Uterus (tissue), 3 donors: ENCODE measurements at regions not wholly inside any gene's neighbourhood (a gene's known extent, or its start where the extent isn't known, plus 50 kb on each side); places are given as distances from the start of the nearest gene placed in this dataset.

Experiments
- DNase-seq, 2 donors: peaks; one replicate each; pipeline ENCODE4 v3.0.0-alpha.2; 2019 to 2020
- H3K27ac ChIP-seq, 2 donors: fragments of 200-600 bp; sonication (generic); 1 replicate in 1 of 2; 2 replicates in 1 of 2; pipeline ENCODE4 v1.5.1; 2016 to 2018
- H3K27me3 ChIP-seq, 2 donors: fragments of 200-600 bp; sonication (generic); one replicate each; pipeline ENCODE4 v1.5.1; 2018 to 2019; ENCODE audit warnings: control low read depth in 1 of 2
- H3K36me3 ChIP-seq, 2 donors: fragments of 200-600 bp; sonication (generic); one replicate each; pipeline ENCODE4 v1.5.1; 2019; ENCODE audit warnings: control low read depth in 1 of 2
- H3K4me1 ChIP-seq, 2 donors: fragments of 200-600 bp; sonication (generic); one replicate each; pipeline ENCODE4 v1.5.1; 2018 to 2019; ENCODE audit warnings: control low read depth in 1 of 2
- H3K4me3 ChIP-seq, 2 donors: fragments of 200-600 bp; sonication (generic); 1 replicate in 1 of 2; 2 replicates in 1 of 2; pipeline ENCODE4 v1.5.1; 2018 to 2019; ENCODE audit warnings: mild to moderate bottlenecking in 1 of 2
- H3K9me3 ChIP-seq, 2 donors: fragments of 200-600 bp; sonication (generic); one replicate each; pipeline ENCODE4 v1.5.1; 2019; ENCODE audit warnings: control low read depth in 1 of 2
- CTCF ChIP-seq, 4 experiments: fragments of 200-600 bp in 2 of 4; fragments of 450-650 bp in 2 of 4; sonication (generic) in 2 of 4; IDR thresholded peaks; one replicate each; pipeline ENCODE4 v1.5.1; 2016 to 2019; ENCODE audit warnings: antibody characterized with exemption in 4 of 4, mild to moderate bottlenecking in 2 of 4, moderate library complexity in 1 of 4
- POLR2A ChIP-seq, 2 donors: fragments of 450-650 bp; IDR thresholded peaks; one replicate each; pipeline ENCODE4 v1.6.1; 2016; ENCODE audit warnings: antibody characterized with exemption in 2 of 2, mild to moderate bottlenecking in 1 of 2, moderate library complexity in 1 of 2
- intact Hi-C: fragments of 100-400 bp; cut with DNase I; formaldehyde crosslinking; loops from one replicate; pipeline ENCODE4 v1.15.1; 2023; ENCODE audit warnings: low total_unique reads
- donor health status: DM: yes; HTN: yes; CAD: no.

DNA sequence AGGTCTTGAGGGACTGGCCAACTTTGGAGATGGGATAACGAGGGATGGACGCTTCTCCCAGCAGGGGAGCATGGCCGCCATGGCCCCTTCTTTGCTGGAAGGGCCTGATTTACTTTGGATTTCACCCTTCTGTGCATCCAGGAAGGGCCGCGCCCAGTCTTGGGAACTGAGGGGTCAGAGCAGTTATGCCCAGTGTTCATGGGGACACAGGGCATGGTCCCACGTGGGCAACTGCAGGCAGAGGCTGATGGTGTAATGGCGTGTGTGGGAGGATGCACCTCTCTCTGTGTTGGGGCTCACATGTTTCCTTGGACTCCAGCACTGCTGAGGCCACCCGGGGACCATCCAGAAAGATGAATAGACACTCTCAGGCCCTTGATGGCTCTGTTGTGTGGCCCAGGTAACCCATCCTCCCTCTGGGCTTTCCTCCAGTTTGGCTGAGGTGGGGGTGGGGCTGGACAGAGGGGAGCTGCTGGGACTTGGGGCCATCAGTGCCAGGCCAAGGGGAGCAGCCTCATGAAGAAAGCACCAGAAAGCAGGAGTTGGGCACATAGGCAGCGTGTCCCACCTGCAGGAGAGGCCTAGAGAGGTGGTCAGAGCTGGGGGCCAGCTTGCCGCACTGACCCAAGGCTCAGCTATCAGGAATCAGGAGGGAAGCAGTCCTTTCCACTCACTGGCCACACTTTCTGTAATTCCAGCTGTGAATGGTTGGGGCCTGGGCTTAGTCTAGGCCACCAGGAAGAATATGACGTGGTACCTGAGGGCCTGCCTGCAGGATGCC, 1033.9 kb downstream of the TBC1D22A start:
- Histone ChIP-seq H3K27me3 (no peaks in the 10 kb centered on the region), H3K36me3 (no peaks in the 10 kb centered on the region), H3K4me3 (no peak overlapping the region), H3K9me3 (no peaks in the 10 kb centered on the region), H3K4me1 (no peaks in the 10 kb centered on the region), H3K27ac (no peak overlapping the region)
- intact Hi-C loops: no loop called here
- DNase-seq: no peak
- TF ChIP-seq POLR2A (IDR thresholded peaks at IDR 0.05): no peak
- no peak for TF ChIP-seq CTCF (IDR thresholded peaks at IDR 0.05)

DNA sequence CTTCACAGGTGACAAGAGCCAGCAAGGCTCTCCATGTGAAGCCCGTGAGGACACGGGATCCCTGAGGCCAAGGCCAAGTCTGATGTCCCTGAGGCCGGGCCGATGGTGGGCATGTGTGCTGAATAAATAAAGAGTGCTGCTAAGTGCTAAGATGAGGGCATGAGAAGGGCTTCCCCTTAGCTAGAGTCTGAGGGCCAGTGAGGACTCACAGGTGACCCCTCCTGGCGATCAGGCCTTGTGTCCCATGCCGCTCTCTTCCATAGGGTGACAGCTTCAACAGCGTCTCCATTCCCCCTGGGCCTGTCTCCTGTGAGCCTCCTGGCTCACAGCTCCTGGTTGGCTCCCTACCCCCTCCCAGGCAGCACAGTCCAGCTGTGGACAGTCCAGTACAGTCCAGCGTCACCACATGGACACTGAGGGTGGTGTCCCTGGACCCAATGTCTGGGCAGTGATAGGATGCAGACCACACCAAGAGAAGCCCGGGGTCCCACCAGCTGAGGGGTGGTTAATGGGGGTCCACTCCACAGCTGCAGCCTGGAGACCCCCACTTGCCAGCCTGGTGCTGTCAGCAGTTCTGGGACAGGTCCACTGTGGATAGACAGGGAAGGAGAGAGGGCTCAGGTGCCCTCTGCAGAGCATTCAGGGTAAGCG, 1033.2 kb downstream of the TBC1D22A start:
- Histone ChIP-seq H3K27me3 (no peaks in the 10 kb centered on the region), H3K4me3 (no peak overlapping the region), H3K36me3 (no peaks in the 10 kb centered on the region), H3K27ac (no peak overlapping the region), H3K4me1 (no peaks in the 10 kb centered on the region), H3K9me3 (no peaks in the 10 kb centered on the region)
- no peak for TF ChIP-seq POLR2A (IDR thresholded peaks at IDR 0.05)
- no peak for TF ChIP-seq CTCF (IDR thresholded peaks at IDR 0.05)
- intact Hi-C loops: no loop called here
- DNase-seq: no peak

DNA sequence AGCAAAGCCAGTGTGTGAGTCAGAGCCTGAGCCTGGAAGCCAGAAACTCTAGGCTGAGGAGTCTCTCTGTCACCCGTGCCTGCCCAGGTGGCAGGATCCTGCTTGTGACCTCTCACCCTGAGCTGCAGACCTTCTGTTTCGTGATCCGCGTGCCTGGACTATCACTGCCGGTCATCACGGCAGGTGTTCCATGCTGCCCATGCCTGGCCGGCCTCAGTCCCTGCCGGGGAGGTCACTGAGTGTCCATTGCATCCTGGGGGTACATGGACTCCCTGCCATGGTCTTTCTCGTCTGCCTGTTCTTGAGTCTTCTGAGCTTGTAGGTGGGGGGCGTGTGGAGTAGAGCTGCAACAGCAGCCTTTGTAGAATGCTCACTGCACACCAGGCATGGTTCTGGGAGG, 1032.4 kb downstream of the TBC1D22A start:
- Histone ChIP-seq H3K27ac (no peak overlapping the region), H3K27me3 (no peaks in the 10 kb centered on the region), H3K9me3 (no peaks in the 10 kb centered on the region), H3K4me1 (no peaks in the 10 kb centered on the region), H3K36me3 (no peaks in the 10 kb centered on the region), H3K4me3 (no peak overlapping the region)
- TF ChIP-seq CTCF (IDR thresholded peaks at IDR 0.05) (no peak), POLR2A (IDR thresholded peaks at IDR 0.05) (no peak)
- intact Hi-C loops: no loop called here
- no peak for DNase-seq

DNA sequence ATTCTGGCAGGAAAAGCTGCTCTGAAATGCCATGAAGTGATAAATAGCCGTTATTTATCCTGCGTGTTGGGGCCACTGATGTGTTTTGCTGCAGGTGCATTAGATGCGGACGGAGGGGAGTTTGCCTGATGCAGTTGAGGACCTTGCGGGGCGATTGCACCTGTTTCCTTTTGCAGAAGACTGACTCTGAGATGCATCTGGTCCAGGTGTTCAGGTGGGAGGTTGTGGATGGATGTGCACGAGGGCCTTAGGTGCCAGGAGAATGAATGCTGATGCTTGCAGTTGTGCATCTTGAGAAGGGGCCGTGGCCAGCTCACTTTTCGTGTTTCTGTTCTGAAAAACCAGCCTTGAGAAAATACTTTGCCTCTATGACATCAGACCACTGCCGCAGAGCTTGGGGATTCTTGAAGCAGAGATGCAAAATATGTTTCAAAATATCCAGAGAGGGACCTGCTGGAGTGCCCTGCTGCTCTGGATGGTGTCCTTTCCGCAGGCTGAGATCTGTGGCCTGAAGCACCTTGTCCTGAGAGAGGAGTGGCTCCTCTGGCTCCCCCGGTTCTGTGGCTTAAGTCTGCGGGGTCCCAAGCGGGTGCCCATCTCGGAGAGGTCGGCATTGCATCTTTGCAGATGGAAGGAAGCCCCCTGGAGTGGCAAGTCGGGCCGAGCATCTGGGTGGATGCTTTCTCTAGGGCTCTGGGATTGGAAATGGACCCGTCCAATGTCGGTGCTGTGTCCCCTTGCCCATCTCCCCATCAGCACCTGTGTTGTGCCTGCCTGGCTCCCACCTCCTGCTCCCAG, 1031.1 kb downstream of the TBC1D22A start:
- intact Hi-C loops: no loop called here
- Histone ChIP-seq H3K4me3 (no peak overlapping the region), H3K36me3 (no peaks in the 10 kb centered on the region), H3K27me3 (no peaks in the 10 kb centered on the region), H3K27ac (no peak overlapping the region), H3K9me3 (no peaks in the 10 kb centered on the region), H3K4me1 (no peaks in the 10 kb centered on the region)
- TF ChIP-seq CTCF (IDR thresholded peaks at IDR 0.05) (no peak), POLR2A (IDR thresholded peaks at IDR 0.05) (no peak)
- DNase-seq: no peak

- Histone ChIP-seq H3K36me3 (no peaks in the 10 kb centered on the region), H3K4me3 (no peak overlapping the region), H3K27ac (no peak overlapping the region), H3K4me1 (no peaks in the 10 kb centered on the region), H3K9me3 (no peaks in the 10 kb centered on the region), H3K27me3 (no peaks in the 10 kb centered on the region)
- DNase-seq: no peak
- TF ChIP-seq POLR2A (IDR thresholded peaks at IDR 0.05): no peak
- intact Hi-C loops: no loop called here
Measured at GRCh38 chr22:47789171-47789570, 1026.7 kb downstream of the TBC1D22A start.
